HEK293T (cell line): ENCODE measurements at regions not wholly inside any gene's neighbourhood (a gene's known extent, or its start where the extent isn't known, plus 50 kb on each side); places are given as distances from the start of the nearest gene placed in this dataset.

Source experiments
- ELF4 ChIP-seq: fragments of 450-650 bp; IDR thresholded peaks from 2 replicates; pipeline ENCODE4 v1.6.1; 2017; ENCODE audit warnings: antibody characterized with exemption
- FOXK2 ChIP-seq: fragments of 450-650 bp; IDR thresholded peaks from 2 replicates; pipeline ENCODE4 v1.6.1; 2016; ENCODE audit warnings: mild to moderate bottlenecking
- FOXM1 ChIP-seq: fragments of 450-650 bp; IDR thresholded peaks from 2 replicates; pipeline ENCODE4 v1.6.1; 2017; ENCODE audit warnings: mild to moderate bottlenecking, borderline replicate concordance
- HDGF ChIP-seq: fragments of 450-650 bp; IDR thresholded peaks from 2 replicates; pipeline ENCODE4 v1.6.1; 2017; ENCODE audit warnings: antibody characterized with exemption, borderline replicate concordance
- LEF1 ChIP-seq: fragments of 450-650 bp; IDR thresholded peaks from 2 replicates; pipeline ENCODE4 v1.6.1; 2017; ENCODE audit warnings: mild to moderate bottlenecking, borderline replicate concordance
- TARDBP ChIP-seq: fragments of 450-650 bp; IDR thresholded peaks from 2 replicates; pipeline ENCODE4 v1.6.1; 2016
- ZNF384 ChIP-seq: fragments of 450-650 bp; IDR thresholded peaks from 2 replicates; pipeline ENCODE4 v1.6.1; 2016

- TF ChIP-seq TARDBP: no peak
- TF ChIP-seq LEF1: no peak
- no peak for TF ChIP-seq ZNF384
- no peak for TF ChIP-seq ELF4
- no peak for TF ChIP-seq FOXK2
- TF ChIP-seq HDGF: no peak
- TF ChIP-seq FOXM1: no peak
These were observed 335.5 kb upstream of the NT5C1B start for GRCh38 chr2:18924886-18925285.
